GM18520 (cell line): ENCODE measurements at regions not wholly inside any gene's neighbourhood (a gene's known extent, or its start where the extent isn't known, plus 50 kb on each side); places are given as distances from the start of the nearest gene placed in this dataset.
"Not testable (repeated sequence)": the region's sequence is repeated elsewhere in the genome, so short reads cannot be mapped to it uniquely, and the experiment has no call there.

Experiments
- ATAC-seq: cut with Tn5 transposase; IDR thresholded peaks from one replicate; pipeline ENCODE4 v1.9.1; 2021; ENCODE audit not compliant: unreplicated experiment

- ATAC-seq, result no peak
Measured at GRCh38 chr12:11446372-11446771, 51.0 kb upstream of the PRB2 start.

GRCh38 chr12:11457996-11458645 lies 62.8 kb upstream of the PRB2 start:
- no peak for ATAC-seq

- ATAC-seq, result no peak
Measured at GRCh38 chr12:11460343-11461023, 65.1 kb upstream of the PRB2 start.

- ATAC-seq, result no peak
Measured at GRCh38 chr12:11461433-11461832, 66.1 kb upstream of the PRB2 start.

- no peak for ATAC-seq
Measured at GRCh38 chr12:11477110-11477509, 81.7 kb upstream of the PRB2 start.

- ATAC-seq, result no peak
Measured at GRCh38 chr12:11482955-11483354, 87.6 kb upstream of the PRB2 start.

GRCh38 chr12:11486623-11487444 lies 91.5 kb upstream of the PRB2 start:
- peak; percentile 57 for ATAC-seq

GRCh38 chr12:11496157-11496851 lies 100.9 kb upstream of the PRB2 start:
- no peak for ATAC-seq

- no peak for ATAC-seq
Measured at GRCh38 chr12:11497438-11497837, 102.1 kb upstream of the PRB2 start.

- peak; percentile 69 for ATAC-seq
Measured at GRCh38 chr12:11497995-11498394, 102.6 kb upstream of the PRB2 start.

- not testable (repeated sequence) for ATAC-seq
Measured at GRCh38 chr12:11498574-11498973, 103.2 kb upstream of the PRB2 start.

GRCh38 chr12:11499806-11500187 lies 104.4 kb upstream of the PRB2 start:
- ATAC-seq, result no peak

- ATAC-seq, result no peak
Measured at GRCh38 chr12:11500188-11500860, 105.0 kb upstream of the PRB2 start.

- no peak for ATAC-seq
Measured at GRCh38 chr12:11500861-11501230, 105.5 kb upstream of the PRB2 start.

- ATAC-seq, result no peak
Measured at GRCh38 chr12:11508699-11509098, 113.3 kb upstream of the PRB2 start.

GRCh38 chr12:11509326-11509725 lies 114.0 kb upstream of the PRB2 start:
- no peak for ATAC-seq

GRCh38 chr12:11510671-11511070 lies 115.3 kb upstream of the PRB2 start:
- ATAC-seq, result no peak

GRCh38 chr12:11513288-11513687 lies 117.9 kb upstream of the PRB2 start:
- ATAC-seq, result no peak

GRCh38 chr12:11517080-11517479 lies 121.7 kb upstream of the PRB2 start:
- no peak for ATAC-seq

GRCh38 chr12:11524446-11524845 lies 125.0 kb upstream of the ETV6 start:
- ATAC-seq, result no peak

- no peak for ATAC-seq
Measured at GRCh38 chr12:11534064-11534463, 115.4 kb upstream of the ETV6 start.
